Neural cell (in vitro differentiated cells): ENCODE measurements at regions not wholly inside any gene's neighbourhood (a gene's known extent, or its start where the extent isn't known, plus 50 kb on each side); places are given as distances from the start of the nearest gene placed in this dataset.

Experiments
- CTCF ChIP-seq: fragments of 450-650 bp; IDR thresholded peaks from 2 replicates; pipeline ENCODE4 v1.5.1; 2014; ENCODE audit warnings: antibody characterized with exemption, mild to moderate bottlenecking, moderate library complexity; ENCODE audit not compliant: poor library complexity, severe bottlenecking
- EZH2 ChIP-seq: fragments of 200-600, 300-800 bp; shearing (Covaris generic), sonication (generic); IDR thresholded peaks from 2 replicates; pipeline ENCODE4 v1.6.1; 2014; ENCODE audit warnings: antibody characterized with exemption, low read length, borderline replicate concordance, mild to moderate bottlenecking; ENCODE audit not compliant: insufficient read depth, poor library complexity, severe bottlenecking
- MXI1 ChIP-seq: fragments of 450-650 bp; conservative IDR thresholded peaks from 2 replicates; pipeline ENCODE4 v1.6.1; 2014; ENCODE audit warnings: antibody characterized with exemption, mild to moderate bottlenecking; ENCODE audit not compliant: poor library complexity, severe bottlenecking
- POLR2AphosphoS5 ChIP-seq: IDR thresholded peaks from 2 replicates; pipeline ENCODE4 v1.6.1; 2012
- REST ChIP-seq: IDR thresholded peaks from 2 replicates; pipeline ENCODE4 v1.6.1; 2012; ENCODE audit warnings: borderline replicate concordance
- TAF1 ChIP-seq: IDR thresholded peaks from 2 replicates; pipeline ENCODE4 v1.6.1; 2012; ENCODE audit warnings: low read depth

GRCh38 chr3:162601101-162601670 lies 1104.6 kb downstream of the OTOL1 start:
- TF ChIP-seq REST (no peak), CTCF (no peak), POLR2AphosphoS5 (no peak), TAF1 (no peak), EZH2 (no peak), MXI1 (no peak)
